HG03469 (cell line): ENCODE measurements at regions not wholly inside any gene's neighbourhood (a gene's known extent, or its start where the extent isn't known, plus 50 kb on each side); places are given as distances from the start of the nearest gene placed in this dataset.

Source experiments
- ATAC-seq: cut with Tn5 transposase; IDR thresholded peaks from one replicate; pipeline ENCODE4 v1.9.1; 2021; ENCODE audit warnings: mild to moderate bottlenecking, moderate library complexity, moderate number of reproducible peaks; ENCODE audit not compliant: unreplicated experiment

- no peak for ATAC-seq
Observed at GRCh38 chr2:4134551-4135550, 431.5 kb downstream of the DCDC2C start.

DNA sequence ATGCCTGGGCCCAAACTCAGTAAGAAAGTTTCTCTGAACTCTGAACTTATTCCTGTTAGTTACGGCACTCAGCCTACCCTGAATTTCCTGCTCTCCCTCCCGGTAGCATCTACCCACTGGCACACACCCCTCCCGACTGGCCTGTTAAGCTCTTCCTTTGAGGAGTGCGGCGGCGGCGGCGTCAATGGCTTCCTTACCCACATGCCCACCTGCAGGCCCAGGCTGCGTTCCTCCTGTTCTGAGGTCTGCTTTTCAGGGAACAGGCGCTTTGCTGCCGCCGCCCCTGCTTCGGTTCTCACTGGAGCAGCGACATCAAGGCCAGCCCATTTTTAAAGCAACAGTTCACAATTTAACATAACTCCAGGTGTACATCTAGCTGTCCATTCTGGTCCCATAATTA, 432.4 kb downstream of the DCDC2C start:
- ATAC-seq, result no peak

DNA sequence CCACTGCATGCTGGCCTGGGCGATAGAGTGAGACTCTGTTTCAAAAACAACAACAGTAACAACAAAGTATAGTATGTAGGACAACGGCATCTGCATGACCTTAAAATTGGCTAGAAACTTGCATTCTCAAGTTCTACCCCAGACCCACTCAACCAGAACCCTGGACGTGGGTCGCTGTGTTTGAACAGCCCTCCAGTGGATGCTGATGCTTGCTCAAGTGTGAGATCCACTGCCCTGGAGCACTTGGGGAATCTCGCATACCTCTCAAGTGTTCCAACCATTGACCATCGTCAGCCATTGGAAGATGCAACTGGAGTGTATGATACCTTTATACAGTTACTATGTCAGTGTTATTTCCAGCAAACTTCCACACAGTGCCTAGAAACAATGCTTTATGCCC, 435.9 kb downstream of the DCDC2C start:
- ATAC-seq, result no peak

GRCh38 chr2:4139731-4140130, 436.4 kb downstream of the DCDC2C start:
- ATAC-seq, result no peak

GRCh38 chr2:4140281-4140970, 437.1 kb downstream of the DCDC2C start:
- no peak for ATAC-seq

- ATAC-seq, result no peak
Observed at GRCh38 chr2:4144731-4145130, 441.4 kb downstream of the DCDC2C start.

DNA sequence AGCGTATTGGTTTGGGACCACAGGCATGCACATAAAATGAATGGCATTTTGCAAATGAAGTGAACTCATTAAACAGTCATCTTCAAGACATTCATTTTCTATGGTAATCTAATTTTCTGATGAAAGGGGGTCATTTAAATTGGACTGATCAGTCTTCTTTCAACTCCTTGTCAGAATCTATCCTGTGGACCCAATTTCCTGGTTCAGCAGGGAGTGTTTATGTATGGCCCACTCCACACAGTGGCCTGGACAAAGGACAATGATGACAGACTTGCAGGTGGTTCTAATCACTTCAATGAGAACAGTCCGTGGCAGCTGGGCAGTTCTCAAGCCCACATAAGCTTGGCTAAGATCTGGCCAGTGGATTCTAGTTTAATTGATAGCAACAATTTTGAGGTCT, 448.1 kb downstream of the DCDC2C start:
- no peak for ATAC-seq

DNA sequence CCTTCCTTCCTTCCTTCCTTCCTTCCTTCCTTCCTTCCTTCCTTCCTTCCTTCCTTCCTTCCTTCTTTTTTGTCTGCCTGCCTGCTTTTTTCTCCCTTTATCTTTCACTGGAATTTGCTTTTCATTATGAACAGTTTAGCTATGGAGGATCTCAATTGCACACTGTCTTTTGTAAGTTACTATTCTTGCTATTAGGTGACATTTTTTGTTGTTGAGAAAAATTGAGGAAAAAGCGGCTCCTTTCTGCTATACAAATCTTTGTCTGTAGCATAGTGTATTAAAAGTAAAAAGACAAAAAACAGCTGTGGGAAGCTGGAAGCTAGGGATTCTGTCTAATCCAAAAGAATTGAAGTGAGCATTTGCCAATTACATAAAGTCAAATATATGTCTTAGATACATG, 448.7 kb downstream of the DCDC2C start:
- no peak for ATAC-seq

- no peak for ATAC-seq
Observed at GRCh38 chr2:4168834-4169233, 465.5 kb downstream of the DCDC2C start.

DNA sequence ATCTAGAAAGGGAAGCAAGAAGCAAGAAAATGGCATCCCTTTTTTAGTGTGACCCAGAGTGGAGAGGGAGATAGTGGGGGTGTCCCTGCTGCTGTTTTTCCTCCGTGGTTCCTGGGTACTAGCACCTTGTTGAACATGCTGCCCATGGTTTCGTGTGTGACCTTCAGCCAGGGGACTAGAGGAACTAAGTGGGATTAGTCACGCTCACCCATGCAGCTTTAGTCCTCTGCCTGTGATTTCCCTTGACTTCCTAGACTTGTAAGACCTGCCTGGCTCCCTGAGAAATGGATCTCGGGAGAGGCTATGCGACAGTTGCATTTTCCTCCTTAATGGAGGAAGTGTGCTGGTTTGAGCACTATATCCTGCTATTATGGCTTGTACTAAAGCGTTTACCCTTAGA, 471.4 kb downstream of the DCDC2C start:
- no peak for ATAC-seq

DNA sequence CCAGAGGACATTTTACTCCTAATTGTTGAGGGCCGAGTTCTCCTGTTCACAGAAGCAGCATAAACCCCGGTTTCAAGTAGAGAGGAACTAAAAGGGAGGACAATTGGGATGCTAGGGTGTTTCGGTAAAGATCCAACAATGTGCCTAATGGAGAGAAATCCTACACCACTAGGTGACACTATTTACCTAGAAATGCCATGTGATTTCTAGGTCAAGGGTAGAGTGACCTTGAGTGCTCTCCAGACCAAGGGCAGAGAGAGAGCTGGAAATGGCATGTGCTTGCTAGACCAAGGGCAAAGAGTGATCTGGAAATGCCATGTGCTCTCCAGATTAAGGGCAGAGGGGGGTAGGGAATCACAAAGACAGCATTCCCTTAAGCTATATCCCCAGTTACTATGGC, 472.0 kb downstream of the DCDC2C start:
- ATAC-seq, result no peak

- ATAC-seq, result no peak
Observed at GRCh38 chr2:4180631-4181030, 477.3 kb downstream of the DCDC2C start.

GRCh38 chr2:4181062-4181461, 477.7 kb downstream of the DCDC2C start:
- no peak for ATAC-seq

DNA sequence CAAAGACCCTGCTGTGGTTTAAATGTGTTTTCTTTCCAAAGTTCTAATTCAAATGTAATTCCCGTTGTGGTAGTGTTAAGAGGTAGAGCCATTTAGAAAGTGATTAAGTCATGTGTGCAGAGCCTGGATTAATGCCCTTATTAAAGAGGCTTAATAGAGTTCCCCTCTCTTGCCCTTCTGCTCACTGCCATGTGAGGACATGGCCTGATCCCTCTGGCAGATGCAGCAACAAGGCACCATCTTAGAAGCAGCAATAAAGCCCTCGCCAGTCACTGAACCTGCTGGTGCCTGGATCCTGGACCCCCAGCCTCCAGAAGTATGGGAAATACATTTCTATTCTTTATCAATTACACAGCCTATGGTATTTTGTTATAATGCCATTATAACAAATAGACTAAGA, 485.2 kb downstream of the DCDC2C start:
- no peak for ATAC-seq

- no peak for ATAC-seq
Observed at GRCh38 chr2:4190548-4190947, 487.2 kb downstream of the DCDC2C start.

GRCh38 chr2:4192119-4192518, 488.7 kb downstream of the DCDC2C start:
- ATAC-seq, result no peak

DNA sequence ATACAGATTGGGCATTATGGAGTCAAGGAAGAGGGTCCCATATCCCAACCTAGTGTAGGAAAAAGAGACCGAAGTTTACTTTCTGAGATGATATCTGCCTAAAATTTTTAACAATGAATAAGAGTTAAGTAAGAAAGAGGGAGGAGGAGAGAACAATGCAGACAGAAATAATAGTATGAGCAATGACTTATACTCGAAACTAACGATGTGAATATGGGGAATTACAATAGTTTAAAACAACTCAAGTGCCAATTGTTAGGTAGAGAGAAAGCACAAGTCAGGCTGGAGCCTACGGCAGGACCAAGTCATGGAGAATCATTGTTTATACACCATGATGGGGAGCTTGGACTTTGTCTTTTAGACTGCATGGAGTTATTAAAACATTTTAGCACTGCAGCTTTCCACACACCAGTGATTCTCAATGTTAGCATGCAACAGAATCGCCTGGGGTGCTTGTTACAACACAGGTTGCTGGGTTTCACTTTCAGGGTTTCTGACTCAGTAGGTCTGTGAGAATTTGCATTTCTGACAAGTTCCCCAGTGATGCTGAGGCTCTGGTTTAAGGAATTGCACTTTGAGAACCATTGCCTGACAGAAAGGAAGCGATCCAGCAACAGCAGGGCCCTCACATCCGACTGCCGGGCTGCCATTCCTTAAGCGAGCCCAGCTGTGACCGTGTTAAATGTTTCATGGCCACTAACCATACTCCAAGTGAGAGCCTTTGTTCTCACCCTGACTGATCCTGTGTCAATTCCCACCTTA, 511.2 kb downstream of the DCDC2C start:
- no peak for ATAC-seq

- no peak for ATAC-seq
Observed at GRCh38 chr2:4217737-4218136, 514.4 kb downstream of the DCDC2C start.

- no peak for ATAC-seq
Observed at GRCh38 chr2:4219101-4219500, 515.7 kb downstream of the DCDC2C start.

GRCh38 chr2:4219571-4219970, 516.2 kb downstream of the DCDC2C start:
- no peak for ATAC-seq

DNA sequence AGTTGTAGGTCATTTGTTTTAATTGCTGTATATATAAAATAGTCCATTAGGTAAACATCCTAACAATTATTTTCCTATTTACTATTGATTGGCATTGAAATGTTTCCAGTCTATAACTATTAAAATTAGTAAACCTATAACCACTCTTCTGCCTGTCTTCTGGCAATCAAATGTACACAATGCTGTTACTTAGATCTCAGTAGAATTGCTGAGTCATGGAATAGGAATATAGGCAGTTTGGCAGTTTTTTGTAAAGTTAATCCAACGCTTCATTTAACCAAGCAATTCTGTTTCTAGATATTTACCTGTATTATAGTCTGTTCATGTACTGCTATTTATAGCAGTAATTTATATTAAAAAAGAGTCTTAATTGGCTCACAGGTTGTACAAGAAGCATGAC, 518.1 kb downstream of the DCDC2C start:
- no peak for ATAC-seq
